Stomach (tissue), 4 donors: ENCODE measurements at regions not wholly inside any gene's neighbourhood (a gene's known extent, or its start where the extent isn't known, plus 50 kb on each side); places are given as distances from the start of the nearest gene placed in this dataset.

ENCODE experiments used
- CTCF ChIP-seq, 7 experiments: fragments of 450-650 bp in 4 of 7; fragments of 200-600 bp in 3 of 7; sonication (generic) in 3 of 7; IDR thresholded peaks; one replicate each; pipeline ENCODE4 v1.5.1; 2016 to 2019; ENCODE audit warnings: antibody characterized with exemption in 7 of 7, control low read depth in 2 of 7, mild to moderate bottlenecking in 1 of 7
- POLR2A ChIP-seq, 4 donors: fragments of 450-650 bp; IDR thresholded peaks; one replicate each; pipeline ENCODE4 v1.6.1; 2016; ENCODE audit warnings: antibody characterized with exemption in 4 of 4, control low read depth in 2 of 4, mild to moderate bottlenecking in 1 of 4, moderate library complexity in 1 of 4
- POLR2AphosphoS5 ChIP-seq, 3 donors: sonication (generic); formaldehyde crosslinking; IDR thresholded peaks; one replicate each; pipeline ENCODE4 v1.6.1; 2016; ENCODE audit warnings: antibody characterized with exemption in 3 of 3

GRCh38 chr12:32981139-32981538, 84.6 kb upstream of the PKP2 start:
- TF ChIP-seq CTCF (IDR thresholded peaks at IDR 0.05) = no peak
- TF ChIP-seq POLR2A (IDR thresholded peaks at IDR 0.05) = no peak
- TF ChIP-seq POLR2AphosphoS5 (IDR thresholded peaks at IDR 0.05) = no peak
